ENCODE measurements at regions not wholly inside any gene's neighbourhood (a gene's known extent, or its start where the extent isn't known, plus 50 kb on each side); places are given as distances from the start of the nearest gene placed in this dataset.
A peak's percentile ranks its signal among the peaks of the same experiment; 100 is the strongest.

- no peak for DNase-seq (ENCODE audit: low read depth)
- H3K4me3 ChIP-seq (ENCODE audit: low read depth, low read length): no peak overlapping the region
Measured at GRCh38 chr12:63325757-63326156, 174.8 kb upstream of the AVPR1A start.

GRCh38 chr12:63323942-63324341, 172.9 kb upstream of the AVPR1A start:
- no peak overlapping the region for H3K4me3 ChIP-seq (ENCODE audit: low read depth, low read length)
- no peak for DNase-seq (ENCODE audit: low read depth)

- DNase-seq (ENCODE audit: low read depth): no peak
Measured at GRCh38 chr12:63321373-63321772, 170.4 kb upstream of the AVPR1A start.

GRCh38 chr12:63319936-63320633, 169.1 kb upstream of the AVPR1A start:
- H3K4me3 ChIP-seq (ENCODE audit: low read depth, low read length): no peak overlapping the region
- peak; percentile 12 for DNase-seq (ENCODE audit: low read depth)

More at GRCh38 chr12:63321373-63321772, 170.4 kb upstream of the AVPR1A start:
- H3K4me3 ChIP-seq (ENCODE audit: low read depth, low read length): no peak overlapping the region

- DNase-seq (ENCODE audit: low read depth): no peak
Measured at GRCh38 chr12:63319386-63319785, 168.4 kb upstream of the AVPR1A start.

GRCh38 chr12:63318933-63319332, 167.9 kb upstream of the AVPR1A start:
- no peak for DNase-seq (ENCODE audit: low read depth)
- no peak overlapping the region for H3K4me3 ChIP-seq (ENCODE audit: low read depth, low read length)

More at GRCh38 chr12:63319386-63319785, 168.4 kb upstream of the AVPR1A start:
- no peak overlapping the region for H3K4me3 ChIP-seq (ENCODE audit: low read depth, low read length)

GRCh38 chr12:63318313-63318712, 167.3 kb upstream of the AVPR1A start:
- H3K4me3 ChIP-seq (ENCODE audit: low read depth, low read length): no peak overlapping the region
- DNase-seq (ENCODE audit: low read depth): no peak

- no peak for DNase-seq (ENCODE audit: low read depth)
- H3K4me3 ChIP-seq (ENCODE audit: low read depth, low read length): no peak overlapping the region
Measured at GRCh38 chr12:63317880-63318279, 166.9 kb upstream of the AVPR1A start.

GRCh38 chr12:63317286-63317846, 166.4 kb upstream of the AVPR1A start:
- no peak overlapping the region for H3K4me3 ChIP-seq (ENCODE audit: low read depth, low read length)
- no peak for DNase-seq (ENCODE audit: low read depth)

- H3K4me3 ChIP-seq (ENCODE audit: low read depth, low read length): no peak overlapping the region
- no peak for DNase-seq (ENCODE audit: low read depth)
Measured at GRCh38 chr12:63313139-63313538, 162.1 kb upstream of the AVPR1A start.

GRCh38 chr12:63308671-63309070, 157.7 kb upstream of the AVPR1A start:
- H3K4me3 ChIP-seq (ENCODE audit: low read depth, low read length): no peak overlapping the region
- no peak for DNase-seq (ENCODE audit: low read depth)

GRCh38 chr12:63307849-63308248, 156.8 kb upstream of the AVPR1A start:
- no peak overlapping the region for H3K4me3 ChIP-seq (ENCODE audit: low read depth, low read length)
- DNase-seq (ENCODE audit: low read depth): no peak

GRCh38 chr12:63305901-63306875, 155.2 kb upstream of the AVPR1A start:
- no peak overlapping the region for H3K4me3 ChIP-seq (ENCODE audit: low read depth, low read length)
- DNase-seq (ENCODE audit: low read depth): no peak

- DNase-seq (ENCODE audit: low read depth): no peak
- no peak overlapping the region for H3K4me3 ChIP-seq (ENCODE audit: low read depth, low read length)
Measured at GRCh38 chr12:63304887-63305316, 153.9 kb upstream of the AVPR1A start.

GRCh38 chr12:63302941-63303536, 152.0 kb upstream of the AVPR1A start:
- H3K4me3 ChIP-seq (ENCODE audit: low read depth, low read length): no peak overlapping the region
- no peak for DNase-seq (ENCODE audit: low read depth)

- H3K4me3 ChIP-seq (ENCODE audit: low read depth, low read length): no peak overlapping the region
- DNase-seq (ENCODE audit: low read depth): no peak
Measured at GRCh38 chr12:63302269-63302940, 151.4 kb upstream of the AVPR1A start.

GRCh38 chr12:63301311-63301710, 150.3 kb upstream of the AVPR1A start:
- DNase-seq (ENCODE audit: low read depth): peak; percentile 22
- H3K4me3 ChIP-seq (ENCODE audit: low read depth, low read length): no peak overlapping the region

- no peak for DNase-seq (ENCODE audit: low read depth)
- no peak overlapping the region for H3K4me3 ChIP-seq (ENCODE audit: low read depth, low read length)
Measured at GRCh38 chr12:63298386-63298930, 147.5 kb upstream of the AVPR1A start.

GRCh38 chr12:63294327-63294632, 143.3 kb upstream of the AVPR1A start:
- DNase-seq (ENCODE audit: low read depth): peak; percentile 57
- H3K4me3 ChIP-seq (ENCODE audit: low read depth, low read length): no peak overlapping the region

Measured in skeletal muscle cell (primary cell).